ENCODE measurements at regions not wholly inside any gene's neighbourhood (a gene's known extent, or its start where the extent isn't known, plus 50 kb on each side); places are given as distances from the start of the nearest gene placed in this dataset.

DNA sequence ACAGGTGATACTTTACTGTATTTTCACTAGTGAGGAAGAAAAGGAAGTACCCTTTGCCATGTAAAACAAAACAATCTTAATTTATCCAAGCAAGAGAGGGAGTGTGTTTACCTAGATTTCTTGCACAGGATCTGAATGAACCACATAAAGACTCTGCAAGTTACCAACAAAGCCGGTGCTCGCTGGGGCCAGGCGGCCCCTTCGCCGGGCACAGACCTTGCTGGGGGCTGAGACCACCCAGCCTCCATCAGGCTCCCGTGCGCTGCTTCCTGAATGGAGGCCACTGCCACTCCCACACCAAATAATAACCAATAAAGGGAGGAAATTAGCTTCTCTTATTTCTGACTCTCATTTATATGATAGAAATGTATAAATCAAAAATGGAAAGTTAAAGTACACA is 625.0 kb upstream of the ADARB2 start:
- TF ChIP-seq, protein P1, sequence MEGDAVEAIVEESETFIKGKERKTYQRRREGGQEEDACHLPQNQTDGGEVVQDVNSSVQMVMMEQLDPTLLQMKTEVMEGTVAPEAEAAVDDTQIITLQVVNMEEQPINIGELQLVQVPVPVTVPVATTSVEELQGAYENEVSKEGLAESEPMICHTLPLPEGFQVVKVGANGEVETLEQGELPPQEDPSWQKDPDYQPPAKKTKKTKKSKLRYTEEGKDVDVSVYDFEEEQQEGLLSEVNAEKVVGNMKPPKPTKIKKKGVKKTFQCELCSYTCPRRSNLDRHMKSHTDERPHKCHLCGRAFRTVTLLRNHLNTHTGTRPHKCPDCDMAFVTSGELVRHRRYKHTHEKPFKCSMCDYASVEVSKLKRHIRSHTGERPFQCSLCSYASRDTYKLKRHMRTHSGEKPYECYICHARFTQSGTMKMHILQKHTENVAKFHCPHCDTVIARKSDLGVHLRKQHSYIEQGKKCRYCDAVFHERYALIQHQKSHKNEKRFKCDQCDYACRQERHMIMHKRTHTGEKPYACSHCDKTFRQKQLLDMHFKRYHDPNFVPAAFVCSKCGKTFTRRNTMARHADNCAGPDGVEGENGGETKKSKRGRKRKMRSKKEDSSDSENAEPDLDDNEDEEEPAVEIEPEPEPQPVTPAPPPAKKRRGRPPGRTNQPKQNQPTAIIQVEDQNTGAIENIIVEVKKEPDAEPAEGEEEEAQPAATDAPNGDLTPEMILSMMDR (IDR thresholded peaks at IDR 0.05 in 8 of 11, conservative IDR thresholded peaks at IDR 0.05 in 3 of 11): no peak
- TF ChIP-seq POLR2A (IDR thresholded peaks at IDR 0.05): no peak

Measured in spleen (tissue), 7 donors.